ENCODE measurements at regions not wholly inside any gene's neighbourhood (a gene's known extent, or its start where the extent isn't known, plus 50 kb on each side); places are given as distances from the start of the nearest gene placed in this dataset.

GRCh38 chr4:89518259-89518658 is 210.7 kb upstream of the GPRIN3 start:
- Histone ChIP-seq H3K27ac (ENCODE audit: low read depth, low read length) (no peak overlapping the region), H3K4me2 (ENCODE audit: low read length) (no peak overlapping the region), H3K9me2 (replicated peaks; ENCODE audit: control insufficient read depth, low read length) (no peaks in the 10 kb centered on the region), H3K27me3 (ENCODE audit: control insufficient read depth, low read length) (no peaks in the 10 kb centered on the region; the same call in 1 of the 2 replicates), H3K36me3 (ENCODE audit: control insufficient read depth, low read length) (no peaks in the 10 kb centered on the region), H3K4me1 (ENCODE audit: control insufficient read depth, low read length) (no peaks in the 10 kb centered on the region), H3K9me3 (ENCODE audit: control insufficient read depth, insufficient read depth, low read length) (no peaks in the 10 kb centered on the region), H4K20me1 (ENCODE audit: control insufficient read depth, insufficient read depth, low read depth, low read length) (no peaks in the 10 kb centered on the region), H3K79me2 (ENCODE audit: control insufficient read depth, low read length) (no peaks in the 10 kb centered on the region), H3K4me3 (ENCODE audit: low read length) (no peak overlapping the region), H3F3A (ENCODE audit: control insufficient read depth, insufficient read depth) (no peaks in the 10 kb centered on the region)
- no peak for TF ChIP-seq CTCF (IDR thresholded peaks at IDR 0.05; ENCODE audit: low read depth, low read length, poor library complexity, severe bottlenecking)
- TF ChIP-seq EZH2phosphoT487 (IDR thresholded peaks at IDR 0.05; ENCODE audit: borderline replicate concordance, low read length) = no peak

GRCh38 chr4:89514811-89515210 is 207.2 kb upstream of the GPRIN3 start:
- no peaks in the 10 kb centered on the region; the same call in 1 of the 2 replicates for H3K9me2 ChIP-seq (replicated peaks; ENCODE audit: control insufficient read depth, low read length)
- no peak overlapping the region for H3K27ac ChIP-seq (ENCODE audit: low read depth, low read length)
- H3K36me3 ChIP-seq (ENCODE audit: control insufficient read depth, low read length) = no peaks in the 10 kb centered on the region
- no peak overlapping the region for H3K4me2 ChIP-seq (ENCODE audit: low read length)
- H3K4me3 ChIP-seq (ENCODE audit: low read length) = no peak overlapping the region
- H3K79me2 ChIP-seq (ENCODE audit: control insufficient read depth, low read length) = no peaks in the 10 kb centered on the region
- no peaks in the 10 kb centered on the region for H3K9me3 ChIP-seq (ENCODE audit: control insufficient read depth, insufficient read depth, low read length)
- no peaks in the 10 kb centered on the region for H3F3A ChIP-seq (ENCODE audit: control insufficient read depth, insufficient read depth)
- TF ChIP-seq CTCF (IDR thresholded peaks at IDR 0.05; ENCODE audit: low read depth, low read length, poor library complexity, severe bottlenecking) (no peak), EZH2phosphoT487 (IDR thresholded peaks at IDR 0.05; ENCODE audit: borderline replicate concordance, low read length) (no peak)
- no peaks in the 10 kb centered on the region for H4K20me1 ChIP-seq (ENCODE audit: control insufficient read depth, insufficient read depth, low read depth, low read length)
- H3K27me3 ChIP-seq (ENCODE audit: control insufficient read depth, low read length) = no peaks in the 10 kb centered on the region; the same call in 1 of the 2 replicates
- H3K4me1 ChIP-seq (ENCODE audit: control insufficient read depth, low read length) = no peaks in the 10 kb centered on the region

GRCh38 chr4:89511776-89512175 is 204.2 kb upstream of the GPRIN3 start:
- Histone ChIP-seq H3K4me2 (ENCODE audit: low read length) (no peak overlapping the region), H3F3A (ENCODE audit: control insufficient read depth, insufficient read depth) (no peaks in the 10 kb centered on the region), H4K20me1 (ENCODE audit: control insufficient read depth, insufficient read depth, low read depth, low read length) (no peaks in the 10 kb centered on the region), H3K27me3 (ENCODE audit: control insufficient read depth, low read length) (no peaks in the 10 kb centered on the region; the same call in 1 of the 2 replicates), H3K4me3 (ENCODE audit: low read length) (no peak overlapping the region), H3K27ac (ENCODE audit: low read depth, low read length) (no peak overlapping the region), H3K79me2 (ENCODE audit: control insufficient read depth, low read length) (no peaks in the 10 kb centered on the region), H3K9me3 (ENCODE audit: control insufficient read depth, insufficient read depth, low read length) (no peaks in the 10 kb centered on the region), H3K9me2 (replicated peaks; ENCODE audit: control insufficient read depth, low read length) (no peaks in the 10 kb centered on the region; the same call in 1 of the 2 replicates), H3K4me1 (ENCODE audit: control insufficient read depth, low read length) (no peaks in the 10 kb centered on the region), H3K36me3 (ENCODE audit: control insufficient read depth, low read length) (no peaks in the 10 kb centered on the region)
- no peak for TF ChIP-seq CTCF (IDR thresholded peaks at IDR 0.05; ENCODE audit: low read depth, low read length, poor library complexity, severe bottlenecking)
- no peak for TF ChIP-seq EZH2phosphoT487 (IDR thresholded peaks at IDR 0.05; ENCODE audit: borderline replicate concordance, low read length)

Data from DOHH2 (cell line).